ENCODE measurements at regions not wholly inside any gene's neighbourhood (a gene's known extent, or its start where the extent isn't known, plus 50 kb on each side); places are given as distances from the start of the nearest gene placed in this dataset.

DNA sequence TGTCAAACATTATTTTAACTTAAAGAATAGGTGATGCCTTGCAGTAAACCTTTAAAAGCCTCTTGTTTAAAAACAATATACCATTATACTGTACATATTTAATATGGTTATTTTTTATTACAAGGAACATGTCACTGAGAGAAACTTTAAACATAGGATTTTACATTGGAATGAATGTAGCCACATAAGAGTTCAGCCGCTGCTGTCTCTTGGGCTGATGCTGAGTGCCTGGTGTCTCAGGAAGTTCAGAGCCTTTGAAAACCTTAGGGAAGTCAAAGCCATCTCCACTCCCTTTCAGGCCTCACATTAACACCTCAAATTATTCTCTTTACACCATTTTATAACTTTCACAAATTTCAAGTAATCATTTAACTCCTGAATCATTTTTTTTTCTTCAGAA is 93.5 kb upstream of the DKK2 start:
- TF ChIP-seq POLR2AphosphoS5 (IDR thresholded peaks at IDR 0.05; ENCODE audit: low read depth, low read length) = no peak
- TF ChIP-seq TAF1 (IDR thresholded peaks at IDR 0.05; ENCODE audit: borderline replicate concordance, low read depth, low read length) = no peak
